Esophagus muscularis mucosa (tissue), 4 donors: ENCODE measurements at regions not wholly inside any gene's neighbourhood (a gene's known extent, or its start where the extent isn't known, plus 50 kb on each side); places are given as distances from the start of the nearest gene placed in this dataset.

Experiments used
- DNase-seq: peaks from one replicate; pipeline ENCODE4 v3.0.0-alpha.2; 2017; ENCODE audit errors: extremely low spot score
- H3K27ac ChIP-seq, 4 donors: fragments of 200-600 bp; sonication (generic); replicated peaks in 1 of 4; 1 replicate in 3 of 4; 2 replicates in 1 of 4; pipeline ENCODE4 v1.5.1; 2016 to 2019; ENCODE audit warnings: mild to moderate bottlenecking in 1 of 4
- H3K27me3 ChIP-seq, 4 donors: fragments of 200-600 bp; sonication (generic); one replicate each; pipeline versions ENCODE4 v1.5.1 to v1.6.0; 2016 to 2019
- H3K36me3 ChIP-seq, 4 donors: fragments of 200-600 bp; sonication (generic); one replicate each; pipeline ENCODE4 v1.5.1; 2016 to 2019
- H3K4me1 ChIP-seq, 4 donors: fragments of 200-600 bp; sonication (generic); one replicate each; pipeline ENCODE4 v1.5.1; 2016 to 2019
- H3K4me3 ChIP-seq, 4 donors: fragments of 200-600 bp; sonication (generic); 1 replicate in 2 of 4; 2 replicates in 2 of 4; pipeline ENCODE4 v1.5.1; 2016 to 2019; ENCODE audit warnings: mild to moderate bottlenecking in 4 of 4, moderate library complexity in 1 of 4
- H3K9me3 ChIP-seq, 4 donors: fragments of 200-600 bp; sonication (generic); 1 replicate in 3 of 4; 2 replicates in 1 of 4; pipeline ENCODE4 v1.5.1; 2016 to 2019
- EP300 ChIP-seq: sonication (generic); formaldehyde crosslinking; IDR thresholded peaks from one replicate; pipeline ENCODE4 v1.6.1; 2017; ENCODE audit warnings: antibody characterized with exemption
- POLR2A ChIP-seq: fragments of 450-650 bp; IDR thresholded peaks from one replicate; pipeline ENCODE4 v1.6.1; 2017; ENCODE audit warnings: antibody characterized with exemption, moderate library complexity, mild to moderate bottlenecking, low read depth
- POLR2AphosphoS5 ChIP-seq, 2 donors: sonication (generic); formaldehyde crosslinking; IDR thresholded peaks; one replicate each; pipeline ENCODE4 v1.6.1; 2017; ENCODE audit warnings: antibody characterized with exemption in 2 of 2
- WGBS: methylation state at CpG from one replicate; pipeline ENCODE4 v1.1.5; 2018; 5-methylcytosine and 5-hydroxymethylcytosine counted together
- intact Hi-C: fragments of 100-400 bp; cut with DNase I; formaldehyde crosslinking; loops from one replicate; pipeline ENCODE4 v1.15.1; 2023
- TF ChIP-seq, protein P1 (sequence below), 3 experiments: fragments of 200-600 bp in 2 of 3; fragments of 450-650 bp in 1 of 3; sonication (generic) in 2 of 3; IDR thresholded peaks; one replicate each; pipeline ENCODE4 v1.5.1; 2017 to 2019; ENCODE audit warnings: antibody characterized with exemption in 3 of 3, mild to moderate bottlenecking in 2 of 3, moderate library complexity in 1 of 3

DNA sequence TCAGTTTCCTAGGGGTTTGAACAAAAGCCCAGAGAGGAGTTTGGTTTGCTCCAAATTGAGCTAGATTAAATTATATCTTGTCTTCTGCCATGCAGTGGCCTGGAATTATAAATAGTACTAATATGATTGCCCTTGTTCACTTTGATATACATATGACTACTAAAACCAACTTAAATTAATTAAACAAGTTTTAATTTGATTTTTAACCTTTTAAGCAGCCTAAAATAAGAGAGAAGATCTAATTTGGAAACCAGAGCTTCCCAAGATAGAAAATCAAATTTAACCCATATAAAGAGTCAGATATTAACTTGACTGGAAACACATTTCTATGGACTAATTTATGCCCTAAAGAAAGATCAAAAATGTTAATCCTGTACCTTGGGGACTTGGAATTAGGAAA is 444.5 kb upstream of the SLC8A1 start:
- DNase-seq, result no peak
- no peak for TF ChIP-seq POLR2AphosphoS5 (IDR thresholded peaks at IDR 0.05)
- no peak for TF ChIP-seq EP300
- TF ChIP-seq, protein P1, sequence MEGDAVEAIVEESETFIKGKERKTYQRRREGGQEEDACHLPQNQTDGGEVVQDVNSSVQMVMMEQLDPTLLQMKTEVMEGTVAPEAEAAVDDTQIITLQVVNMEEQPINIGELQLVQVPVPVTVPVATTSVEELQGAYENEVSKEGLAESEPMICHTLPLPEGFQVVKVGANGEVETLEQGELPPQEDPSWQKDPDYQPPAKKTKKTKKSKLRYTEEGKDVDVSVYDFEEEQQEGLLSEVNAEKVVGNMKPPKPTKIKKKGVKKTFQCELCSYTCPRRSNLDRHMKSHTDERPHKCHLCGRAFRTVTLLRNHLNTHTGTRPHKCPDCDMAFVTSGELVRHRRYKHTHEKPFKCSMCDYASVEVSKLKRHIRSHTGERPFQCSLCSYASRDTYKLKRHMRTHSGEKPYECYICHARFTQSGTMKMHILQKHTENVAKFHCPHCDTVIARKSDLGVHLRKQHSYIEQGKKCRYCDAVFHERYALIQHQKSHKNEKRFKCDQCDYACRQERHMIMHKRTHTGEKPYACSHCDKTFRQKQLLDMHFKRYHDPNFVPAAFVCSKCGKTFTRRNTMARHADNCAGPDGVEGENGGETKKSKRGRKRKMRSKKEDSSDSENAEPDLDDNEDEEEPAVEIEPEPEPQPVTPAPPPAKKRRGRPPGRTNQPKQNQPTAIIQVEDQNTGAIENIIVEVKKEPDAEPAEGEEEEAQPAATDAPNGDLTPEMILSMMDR (IDR thresholded peaks at IDR 0.05), result no peak
- no peak for TF ChIP-seq POLR2A

DNA sequence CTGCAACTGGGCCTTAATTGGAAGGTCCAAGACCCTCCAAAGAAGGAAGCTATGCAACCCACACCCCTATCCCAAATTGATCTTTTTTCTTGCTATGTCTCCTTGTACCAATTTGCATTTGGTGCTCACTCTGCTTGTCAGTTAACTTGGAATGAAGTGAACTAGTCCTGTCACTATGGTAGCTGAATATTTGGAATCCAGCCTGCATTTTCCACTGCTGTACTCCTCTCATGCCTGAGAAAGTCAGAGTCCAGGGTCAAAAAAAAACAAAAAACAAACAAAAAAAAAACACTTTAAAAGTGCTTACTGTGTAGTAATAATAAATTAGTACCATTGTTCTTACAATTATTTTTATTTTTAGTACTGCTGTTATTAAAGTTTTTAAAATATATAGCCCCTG is 462.8 kb upstream of the SLC8A1 start:
- intact Hi-C loops, result no loop called here
- H3K4me1 ChIP-seq, result peaks cover 0 to 5% (median 2%) of the 10 kb centered on the region in 4 donors
- H3K27ac ChIP-seq, result no peak overlapping the region
- no peaks in the 10 kb centered on the region for H3K36me3 ChIP-seq
- peaks cover 0 to 8% (median 2%) of the 10 kb centered on the region in 4 donors for H3K9me3 ChIP-seq
- no peak overlapping the region for H3K4me3 ChIP-seq
- no peak for DNase-seq
- TF ChIP-seq POLR2AphosphoS5 (IDR thresholded peaks at IDR 0.05), result no peak
- no peak for TF ChIP-seq EP300
- TF ChIP-seq, protein P1 (IDR thresholded peaks at IDR 0.05), result no peak
- no peak for TF ChIP-seq POLR2A
- no peaks in the 10 kb centered on the region for H3K27me3 ChIP-seq

More for the DNA sequence above, 444.5 kb upstream of the SLC8A1 start:
- H3K36me3 ChIP-seq, result no peaks in the 10 kb centered on the region
- intact Hi-C loops, result no loop called here
- H3K4me3 ChIP-seq, result no peak overlapping the region
- no peaks in the 10 kb centered on the region for H3K9me3 ChIP-seq
- H3K4me1 ChIP-seq, result no peaks in the 10 kb centered on the region
- no peaks in the 10 kb centered on the region for H3K27me3 ChIP-seq
- H3K27ac ChIP-seq, result no peak overlapping the region

DNA sequence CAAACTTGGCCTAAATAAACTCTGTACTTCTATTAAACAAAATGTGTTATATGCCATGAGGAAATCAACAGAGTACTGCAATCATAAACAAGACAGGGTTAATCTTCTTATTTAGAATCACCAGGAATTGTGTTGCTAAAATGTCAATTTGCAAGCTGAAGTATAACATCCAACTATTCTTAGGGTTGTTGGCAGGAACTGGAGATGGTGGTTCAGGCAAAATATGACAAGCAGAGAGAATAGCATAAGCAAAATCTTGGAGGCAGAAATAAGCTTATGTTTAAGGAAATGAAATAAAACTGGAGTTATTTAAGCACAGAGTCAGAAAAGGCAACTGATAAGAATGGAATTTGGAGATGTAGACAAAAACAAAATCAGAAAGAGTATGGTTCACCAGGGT is 463.8 kb upstream of the SLC8A1 start:
- Histone ChIP-seq H3K36me3 (no peaks in the 10 kb centered on the region), H3K4me3 (no peak overlapping the region), H3K27ac (no peak overlapping the region), H3K27me3 (no peaks in the 10 kb centered on the region), H3K9me3 (peaks cover 0 to 8% (median 2%) of the 10 kb centered on the region in 4 donors), H3K4me1 (peaks cover 0 to 5% (median 2%) of the 10 kb centered on the region in 4 donors)
- TF ChIP-seq POLR2A (no peak), EP300 (no peak), POLR2AphosphoS5 (IDR thresholded peaks at IDR 0.05) (no peak)
- TF ChIP-seq, protein P1 (IDR thresholded peaks at IDR 0.05), result no peak
- intact Hi-C loops, result no loop called here
- DNase-seq, result no peak

DNA sequence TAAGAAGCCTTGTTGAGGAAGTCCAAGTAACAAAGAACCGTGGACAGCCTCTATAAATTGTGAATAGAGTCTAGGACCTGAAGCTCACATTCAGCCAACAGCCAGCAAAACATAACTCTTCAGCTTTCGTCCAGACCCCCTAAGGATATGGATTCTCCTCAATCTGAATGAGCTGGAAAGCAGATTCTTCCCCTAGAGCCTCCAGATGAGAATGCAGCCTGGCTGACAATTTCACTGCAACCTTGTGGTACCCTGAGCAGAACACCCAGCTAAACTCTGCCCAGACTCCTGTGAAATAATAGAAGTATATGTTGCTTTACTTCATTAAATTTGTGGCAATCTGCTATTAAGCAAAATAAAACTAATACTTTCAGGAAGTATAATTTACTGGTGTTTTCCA is 483.5 kb upstream of the SLC8A1 start:
- no peaks in the 10 kb centered on the region for H3K4me1 ChIP-seq
- TF ChIP-seq POLR2A (no peak), POLR2AphosphoS5 (IDR thresholded peaks at IDR 0.05) (no peak), EP300 (no peak)
- TF ChIP-seq, protein P1 (IDR thresholded peaks at IDR 0.05), result no peak
- WGBS, result 61% methylated on average over 2 of the region's 2 CpGs

DNA sequence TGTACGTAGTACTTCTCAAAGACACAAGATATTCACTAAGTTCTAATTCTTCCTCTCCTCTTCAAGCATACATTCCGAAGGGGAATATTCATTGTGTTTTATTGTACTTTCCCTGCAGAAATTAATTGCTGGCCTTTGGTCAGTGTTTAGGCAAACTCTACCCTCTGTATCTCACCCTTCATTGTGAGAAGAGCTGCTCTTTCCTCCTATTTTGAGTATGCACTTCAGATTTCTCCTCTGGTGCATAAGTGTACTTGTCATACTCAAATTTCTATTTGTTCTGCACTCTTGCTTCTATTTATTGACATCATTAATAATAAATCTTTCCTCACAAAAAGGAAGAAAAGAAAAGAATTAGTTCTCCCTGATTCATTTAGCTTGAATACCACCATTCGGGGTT is 485.4 kb upstream of the SLC8A1 start:
- Histone ChIP-seq H3K36me3 (no peaks in the 10 kb centered on the region), H3K27ac (no peak overlapping the region), H3K9me3 (peaks cover 0 to 9% (median 0%) of the 10 kb centered on the region in 4 donors), H3K27me3 (no peaks in the 10 kb centered on the region), H3K4me1 (no peaks in the 10 kb centered on the region), H3K4me3 (no peak overlapping the region)
- intact Hi-C loops, result no loop called here
- DNase-seq, result no peak
- 89% methylated on average over 3 of the region's 3 CpGs for WGBS
- TF ChIP-seq POLR2A (no peak), POLR2AphosphoS5 (IDR thresholded peaks at IDR 0.05) (no peak), EP300 (no peak)

More for the DNA sequence above, 483.5 kb upstream of the SLC8A1 start:
- DNase-seq, result no peak
- no peaks in the 10 kb centered on the region for H3K36me3 ChIP-seq
- intact Hi-C loops, result no loop called here
- no peak overlapping the region for H3K4me3 ChIP-seq
- H3K9me3 ChIP-seq, result no peaks in the 10 kb centered on the region
- H3K27ac ChIP-seq, result no peak overlapping the region
- no peaks in the 10 kb centered on the region for H3K27me3 ChIP-seq
